ENCODE measurements at regions not wholly inside any gene's neighbourhood (a gene's known extent, or its start where the extent isn't known, plus 50 kb on each side); places are given as distances from the start of the nearest gene placed in this dataset.

DNA sequence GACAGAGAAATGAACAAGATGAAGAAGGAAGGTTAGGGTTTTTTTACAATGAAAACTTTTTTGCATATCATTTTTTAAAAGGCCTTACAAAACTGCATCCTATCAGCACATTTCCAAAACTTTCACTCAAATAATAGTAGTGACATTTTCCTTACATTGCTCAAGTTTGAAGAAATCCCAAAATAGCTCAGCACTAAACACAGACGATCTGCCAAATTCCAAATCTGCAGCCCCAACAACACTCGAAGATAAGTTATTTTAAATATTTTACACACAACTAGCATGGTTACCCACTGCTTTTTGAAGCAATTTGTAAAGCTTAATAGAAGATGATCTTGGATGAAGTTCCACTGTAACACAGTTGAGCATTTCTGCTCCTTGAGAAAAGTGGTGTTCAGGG lies 535.6 kb upstream of the ALCAM start:
- TF ChIP-seq, protein P1, sequence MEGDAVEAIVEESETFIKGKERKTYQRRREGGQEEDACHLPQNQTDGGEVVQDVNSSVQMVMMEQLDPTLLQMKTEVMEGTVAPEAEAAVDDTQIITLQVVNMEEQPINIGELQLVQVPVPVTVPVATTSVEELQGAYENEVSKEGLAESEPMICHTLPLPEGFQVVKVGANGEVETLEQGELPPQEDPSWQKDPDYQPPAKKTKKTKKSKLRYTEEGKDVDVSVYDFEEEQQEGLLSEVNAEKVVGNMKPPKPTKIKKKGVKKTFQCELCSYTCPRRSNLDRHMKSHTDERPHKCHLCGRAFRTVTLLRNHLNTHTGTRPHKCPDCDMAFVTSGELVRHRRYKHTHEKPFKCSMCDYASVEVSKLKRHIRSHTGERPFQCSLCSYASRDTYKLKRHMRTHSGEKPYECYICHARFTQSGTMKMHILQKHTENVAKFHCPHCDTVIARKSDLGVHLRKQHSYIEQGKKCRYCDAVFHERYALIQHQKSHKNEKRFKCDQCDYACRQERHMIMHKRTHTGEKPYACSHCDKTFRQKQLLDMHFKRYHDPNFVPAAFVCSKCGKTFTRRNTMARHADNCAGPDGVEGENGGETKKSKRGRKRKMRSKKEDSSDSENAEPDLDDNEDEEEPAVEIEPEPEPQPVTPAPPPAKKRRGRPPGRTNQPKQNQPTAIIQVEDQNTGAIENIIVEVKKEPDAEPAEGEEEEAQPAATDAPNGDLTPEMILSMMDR (IDR thresholded peaks at IDR 0.05): no peak
- ATAC-seq (ENCODE audit: low FRiP score) (no peak), DNase-seq (ENCODE audit: low spot score) (no peak)

DNA sequence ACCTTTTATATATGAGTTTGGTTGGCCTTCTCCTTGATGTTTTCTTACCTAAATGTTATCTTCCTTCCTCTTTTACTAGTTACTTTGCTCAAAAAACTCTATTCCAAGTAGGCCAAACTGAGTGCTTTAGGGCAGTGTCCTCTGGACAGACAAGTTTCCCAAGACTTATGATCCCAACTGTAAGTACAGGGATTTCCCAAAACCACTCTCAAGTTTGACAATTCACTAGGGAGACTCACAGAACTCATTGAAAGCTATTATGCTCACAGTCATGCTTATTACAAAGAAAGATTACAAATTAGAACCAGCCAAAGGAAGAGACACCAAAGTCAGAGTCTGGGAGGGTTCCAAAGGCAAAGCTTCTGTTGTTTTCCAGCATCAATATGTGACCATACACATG lies 534.2 kb upstream of the ALCAM start:
- ATAC-seq (ENCODE audit: low FRiP score) (no peak), DNase-seq (ENCODE audit: low spot score) (no peak)
- TF ChIP-seq, protein P1 (IDR thresholded peaks at IDR 0.05): no peak

DNA sequence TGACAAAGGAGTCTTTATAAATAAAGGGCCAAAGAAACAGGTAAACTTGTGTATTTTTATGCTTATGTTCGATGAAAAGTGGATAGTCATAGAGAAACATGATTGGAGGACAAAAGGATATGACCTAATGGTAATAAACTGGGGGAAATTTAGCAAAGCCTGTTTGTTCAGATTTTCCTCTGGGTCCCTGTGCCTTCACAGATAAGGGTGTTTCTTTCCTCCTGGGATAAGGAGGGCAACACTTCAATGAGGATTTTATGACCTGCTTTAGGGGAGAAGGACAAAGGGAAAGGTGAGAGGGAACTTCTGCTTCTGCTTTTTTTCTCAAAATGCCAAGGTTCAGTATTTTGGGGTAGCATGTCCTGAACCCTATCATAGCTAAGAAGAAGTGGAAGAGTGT lies 531.3 kb upstream of the ALCAM start:
- ATAC-seq (ENCODE audit: low FRiP score): no peak
- TF ChIP-seq, protein P1 (IDR thresholded peaks at IDR 0.05): no peak
- no peak for DNase-seq (ENCODE audit: low spot score)

DNA sequence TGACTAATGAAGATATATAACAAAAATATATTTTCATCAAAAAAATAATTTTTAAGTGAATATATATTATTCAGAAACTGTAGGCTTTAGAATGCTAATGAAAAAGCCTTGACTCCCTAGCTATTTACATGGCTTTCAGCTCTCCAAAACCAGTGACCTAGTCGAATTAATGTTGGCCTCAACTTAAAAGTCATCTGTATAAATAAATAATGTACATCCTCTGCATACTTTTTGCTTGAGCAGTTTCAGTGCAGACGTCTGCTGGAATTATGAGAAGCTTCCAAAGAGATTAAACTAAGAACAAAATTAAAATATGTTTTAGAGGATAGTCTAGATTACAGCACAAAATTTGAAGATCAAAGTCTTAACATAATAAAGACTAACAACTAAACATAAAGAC lies 520.4 kb upstream of the ALCAM start:
- no peak for DNase-seq (ENCODE audit: low spot score)
- TF ChIP-seq, protein P1 (IDR thresholded peaks at IDR 0.05): no peak
- no peak for ATAC-seq (ENCODE audit: low FRiP score)

DNA sequence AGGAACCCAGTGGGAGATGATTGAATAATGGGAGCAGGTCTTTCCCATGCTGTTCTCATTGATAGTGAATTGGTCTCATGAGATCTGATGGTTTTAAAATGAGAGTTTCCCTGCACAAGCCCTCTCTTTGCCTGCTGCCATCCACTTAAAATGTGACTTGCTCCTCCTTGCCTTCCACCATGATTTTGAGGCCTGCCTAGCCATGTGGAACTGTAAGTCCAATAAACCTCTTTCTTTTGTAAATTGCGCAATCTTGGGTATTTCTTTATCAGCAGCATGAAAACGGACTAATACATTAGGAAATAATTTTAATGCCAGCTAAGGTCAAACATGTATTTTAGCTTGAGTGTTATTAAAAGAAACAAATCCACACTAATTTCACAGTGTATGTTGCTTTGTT lies 517.6 kb upstream of the ALCAM start:
- DNase-seq (ENCODE audit: low spot score): no peak
- ATAC-seq (ENCODE audit: low FRiP score): no peak
- TF ChIP-seq, protein P1 (IDR thresholded peaks at IDR 0.05): no peak

DNA sequence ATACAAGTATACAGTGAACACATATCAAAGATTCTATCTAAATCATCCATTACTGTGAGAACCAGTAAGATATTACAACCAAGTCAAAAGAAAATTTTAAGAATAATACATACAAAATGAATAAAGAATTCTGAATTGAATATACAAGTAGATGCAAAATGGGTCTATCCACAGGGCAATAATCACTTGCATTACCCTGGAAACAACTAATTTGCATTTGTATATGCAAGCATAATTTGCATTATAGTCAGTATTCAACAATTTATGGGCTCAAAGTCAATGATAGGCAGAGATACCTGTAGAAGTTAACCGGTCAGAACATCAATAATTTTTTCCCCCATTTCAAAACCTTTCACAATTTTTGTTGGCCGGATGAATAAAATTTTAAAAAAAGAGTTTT lies 512.2 kb upstream of the ALCAM start:
- ATAC-seq (ENCODE audit: low FRiP score) (no peak), DNase-seq (ENCODE audit: low spot score) (no peak)
- TF ChIP-seq, protein P1 (IDR thresholded peaks at IDR 0.05): no peak

DNA sequence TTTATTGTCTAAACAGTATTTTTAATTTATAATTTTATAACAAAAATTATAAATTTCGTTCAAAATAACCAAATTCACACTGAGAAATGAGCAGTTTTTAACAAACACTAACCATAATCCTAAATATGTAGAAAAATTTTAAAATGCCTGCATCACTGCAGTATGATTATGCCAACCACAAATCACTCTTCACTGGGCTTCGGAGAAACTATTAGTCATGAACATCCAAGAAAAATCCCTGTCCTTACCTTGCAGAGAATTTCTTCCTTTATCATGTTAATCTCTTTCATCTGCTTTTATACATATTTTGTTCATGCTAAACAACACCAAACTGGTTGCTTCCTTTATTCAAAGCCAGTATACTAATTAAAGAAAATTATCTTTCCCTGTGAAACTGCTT lies 511.0 kb upstream of the ALCAM start:
- TF ChIP-seq, protein P1 (IDR thresholded peaks at IDR 0.05): no peak
- DNase-seq (ENCODE audit: low spot score) (no peak), ATAC-seq (ENCODE audit: low FRiP score) (no peak)
